Upper lobe of right lung (tissue), 1 donor: ENCODE measurements at regions not wholly inside any gene's neighbourhood (a gene's known extent, or its start where the extent isn't known, plus 50 kb on each side); places are given as distances from the start of the nearest gene placed in this dataset.

Source experiments
- ATAC-seq: fragments of 200-7000 bp; cut with Tn5 transposase; one replicate; pipeline ENCODE4 v1.9.1; 2020; ENCODE audit warnings: mild to moderate bottlenecking, moderate library complexity
- DNase-seq: peaks from one replicate; pipeline ENCODE4 v3.0.0-alpha.2; 2020
- H3K27ac ChIP-seq: fragments of 200-600 bp; one replicate; pipeline ENCODE4 v1.8.0; 2022
- H3K27me3 ChIP-seq: fragments of 200-600 bp; one replicate; pipeline ENCODE4 v1.8.0; 2022; ENCODE audit warnings: mild to moderate bottlenecking
- H3K36me3 ChIP-seq: fragments of 200-600 bp; one replicate; pipeline ENCODE4 v1.8.0; 2022
- H3K4me1 ChIP-seq: fragments of 200-600 bp; one replicate; pipeline ENCODE4 v1.8.0; 2022
- H3K4me3 ChIP-seq: fragments of 200-600 bp; one replicate; pipeline ENCODE4 v1.8.0; 2022; ENCODE audit warnings: mild to moderate bottlenecking
- H3K9me3 ChIP-seq: fragments of 200-600 bp; one replicate; pipeline ENCODE4 v1.8.0; 2022
- CTCF ChIP-seq: fragments of 200-600 bp; IDR thresholded peaks from one replicate; pipeline ENCODE4 v1.8.0; 2022; ENCODE audit warnings: antibody characterized with exemption
- intact Hi-C: fragments of 100-400 bp; cut with DNase I; formaldehyde crosslinking; loops from one replicate; pipeline ENCODE4 v1.11.0; 2022
- donor health status: DM: no; HTN: yes; CAD: no; lungs with severe emphysema.

GRCh38 chr11:116602637-116602942 lies 170.2 kb downstream of the BUD13 start:
- H3K9me3 ChIP-seq = no peaks in the 10 kb centered on the region
- intact Hi-C loops = no loop called here
- DNase-seq (no peak), ATAC-seq (no peak)
- no peaks in the 10 kb centered on the region for H3K27me3 ChIP-seq
- no peak for TF ChIP-seq CTCF
- H3K4me3 ChIP-seq = no peak overlapping the region
- H3K27ac ChIP-seq = no peak overlapping the region
- no peaks in the 10 kb centered on the region for H3K4me1 ChIP-seq
- H3K36me3 ChIP-seq = no peaks in the 10 kb centered on the region

GRCh38 chr11:116601814-116602636 lies 170.8 kb downstream of the BUD13 start:
- Histone ChIP-seq H3K27ac (no peak overlapping the region), H3K4me1 (no peaks in the 10 kb centered on the region), H3K27me3 (no peaks in the 10 kb centered on the region), H3K4me3 (no peak overlapping the region), H3K36me3 (no peaks in the 10 kb centered on the region), H3K9me3 (no peaks in the 10 kb centered on the region)
- intact Hi-C loops = no loop called here
- ATAC-seq = no peak
- no peak for DNase-seq
- TF ChIP-seq CTCF = no peak

- TF ChIP-seq CTCF = no peak
- Histone ChIP-seq H3K36me3 (no peaks in the 10 kb centered on the region), H3K4me1 (no peaks in the 10 kb centered on the region), H3K9me3 (no peaks in the 10 kb centered on the region), H3K27me3 (no peaks in the 10 kb centered on the region), H3K27ac (no peak overlapping the region), H3K4me3 (no peak overlapping the region)
- intact Hi-C loops = no loop called here
- DNase-seq = no peak
- ATAC-seq = no peak
Measured at GRCh38 chr11:116600930-116601329, 171.9 kb downstream of the BUD13 start.

- Histone ChIP-seq H3K27me3 (no peaks in the 10 kb centered on the region), H3K27ac (no peak overlapping the region), H3K9me3 (no peaks in the 10 kb centered on the region), H3K4me3 (no peak overlapping the region), H3K4me1 (no peaks in the 10 kb centered on the region), H3K36me3 (no peaks in the 10 kb centered on the region)
- DNase-seq (peak; percentile 4), ATAC-seq (no peak)
- intact Hi-C loops = no loop called here
- TF ChIP-seq CTCF = no peak
Measured at GRCh38 chr11:116598556-116598955, 174.2 kb downstream of the BUD13 start.

GRCh38 chr11:116598036-116598435 lies 174.8 kb downstream of the BUD13 start:
- H3K4me1 ChIP-seq = no peaks in the 10 kb centered on the region
- no peak overlapping the region for H3K4me3 ChIP-seq
- H3K27ac ChIP-seq = no peak overlapping the region
- DNase-seq = peak; percentile 31
- no peak for TF ChIP-seq CTCF
- H3K36me3 ChIP-seq = no peaks in the 10 kb centered on the region
- ATAC-seq = no peak
- H3K9me3 ChIP-seq = no peaks in the 10 kb centered on the region
- no peaks in the 10 kb centered on the region for H3K27me3 ChIP-seq
- intact Hi-C loops = no loop called here
